Activated CD4-positive, CD25-positive, alpha-beta regulatory T cell treated with anti-CD3 and anti-CD28 coated beads, Interleukin-2, amount 50 U/mL, for 72 hours (primary cell): ENCODE measurements at regions not wholly inside any gene's neighbourhood (a gene's known extent, or its start where the extent isn't known, plus 50 kb on each side); places are given as distances from the start of the nearest gene placed in this dataset.

ENCODE experiments used
- DNase-seq: peaks from one replicate; pipeline ENCODE4 v3.0.0; 2021

DNA sequence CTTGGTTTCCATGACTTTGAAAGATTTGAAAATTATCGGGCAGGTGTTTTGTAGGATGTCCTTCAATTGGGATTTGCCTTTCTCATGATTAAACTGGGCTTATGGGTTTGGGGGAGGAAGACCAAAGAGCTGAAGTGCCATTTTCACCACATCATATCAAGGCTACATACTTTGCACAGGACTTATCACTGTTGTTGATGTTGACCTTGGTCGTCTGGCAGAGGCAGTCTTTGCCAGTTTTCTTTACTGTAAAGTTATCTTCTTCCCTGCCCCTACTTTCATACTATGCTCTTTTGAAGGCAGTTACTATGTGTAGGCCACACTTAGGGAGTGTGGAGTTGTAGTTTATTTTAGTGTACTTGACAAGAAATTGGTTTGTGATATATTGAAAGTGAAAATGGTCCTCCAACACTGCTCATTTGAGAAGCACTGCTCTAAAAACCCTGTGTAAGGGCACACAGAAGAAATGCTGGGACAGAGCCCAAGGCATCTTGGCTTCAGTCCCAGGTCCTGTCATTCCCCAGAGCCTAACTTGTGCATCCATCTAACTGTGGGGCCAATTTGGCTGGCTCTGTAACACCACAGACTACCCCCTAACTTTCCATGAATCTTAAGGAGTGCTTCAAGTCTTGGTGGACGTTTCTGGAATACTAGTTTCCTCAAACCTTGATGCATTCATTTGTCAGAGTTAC, 384.9 kb downstream of the KCNRG start:
- no peak for DNase-seq

DNA sequence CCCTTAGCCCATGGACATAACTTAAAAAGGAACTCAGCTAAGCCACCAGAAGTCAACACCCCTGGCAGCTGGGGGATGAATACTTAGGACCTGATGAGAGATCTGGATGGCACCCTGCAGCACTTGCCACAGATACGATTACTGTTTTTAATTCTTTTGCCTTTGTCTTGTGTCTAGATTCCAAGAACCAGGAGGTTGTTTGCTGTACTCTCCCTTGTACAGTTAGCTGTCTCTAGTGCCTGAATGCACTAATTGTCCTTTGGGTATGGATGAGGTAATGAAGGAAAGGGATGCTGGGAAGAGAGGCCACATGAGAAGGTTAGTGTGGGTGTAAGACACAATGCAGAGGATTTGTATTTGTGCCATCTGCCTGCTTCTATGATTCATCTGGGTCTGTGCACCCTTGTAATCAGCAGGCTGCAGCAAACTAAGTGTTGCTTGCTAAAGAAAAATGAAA, 385.8 kb downstream of the KCNRG start:
- no peak for DNase-seq

DNA sequence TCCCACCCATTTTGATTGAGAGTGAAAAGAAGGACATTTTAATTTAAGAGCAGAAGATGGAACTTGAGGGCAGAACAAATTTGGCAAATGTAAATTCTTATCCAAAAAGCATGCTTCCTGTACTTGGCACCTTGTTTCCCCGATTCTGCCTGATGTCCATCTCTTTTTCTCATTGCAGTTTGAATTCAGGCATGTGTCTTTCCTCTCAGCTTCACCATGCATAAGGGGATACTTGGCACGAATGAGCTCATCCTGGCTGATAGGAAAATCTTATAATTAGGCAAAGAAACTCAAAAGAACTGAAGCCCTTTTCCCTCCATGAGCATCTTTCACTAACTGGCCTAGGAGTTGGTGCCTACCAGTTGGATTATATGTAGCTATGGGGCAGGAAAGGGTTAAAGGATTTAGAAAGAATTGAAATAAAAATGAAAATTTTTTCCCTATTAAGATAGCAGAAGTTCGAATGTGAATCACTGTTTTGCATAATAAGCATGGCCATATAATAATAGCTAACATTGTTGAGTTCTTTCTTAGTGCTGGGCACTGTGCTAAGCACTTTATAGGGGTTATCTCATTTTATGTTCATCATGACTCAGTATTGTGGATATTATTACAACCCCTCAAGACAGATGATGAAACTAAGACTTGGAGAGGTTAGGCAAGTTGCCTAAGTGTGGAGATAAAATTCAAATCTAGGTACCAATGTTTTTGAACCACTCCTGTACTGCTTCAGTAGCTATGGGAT, 386.6 kb downstream of the KCNRG start:
- no peak for DNase-seq

DNA sequence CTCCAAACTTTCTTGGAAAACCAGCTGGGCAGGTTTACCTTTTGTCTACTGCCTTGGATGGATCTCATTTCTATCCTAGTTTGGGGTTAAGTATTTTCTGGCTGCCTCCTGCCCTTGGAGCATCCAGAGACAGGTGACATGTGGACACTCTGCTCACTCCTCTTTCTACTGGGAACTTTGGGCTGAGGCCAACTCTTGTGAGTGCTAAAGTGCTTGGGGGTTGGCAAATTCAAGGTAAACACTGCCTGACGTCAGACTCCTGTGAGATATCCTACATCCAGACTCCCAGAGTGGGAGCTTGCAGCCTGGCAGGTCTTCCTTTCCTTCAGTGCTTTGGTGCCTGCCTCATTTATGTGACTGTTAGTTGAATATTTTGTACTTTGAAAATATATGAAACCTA, 388.1 kb downstream of the KCNRG start:
- no peak for DNase-seq

DNA sequence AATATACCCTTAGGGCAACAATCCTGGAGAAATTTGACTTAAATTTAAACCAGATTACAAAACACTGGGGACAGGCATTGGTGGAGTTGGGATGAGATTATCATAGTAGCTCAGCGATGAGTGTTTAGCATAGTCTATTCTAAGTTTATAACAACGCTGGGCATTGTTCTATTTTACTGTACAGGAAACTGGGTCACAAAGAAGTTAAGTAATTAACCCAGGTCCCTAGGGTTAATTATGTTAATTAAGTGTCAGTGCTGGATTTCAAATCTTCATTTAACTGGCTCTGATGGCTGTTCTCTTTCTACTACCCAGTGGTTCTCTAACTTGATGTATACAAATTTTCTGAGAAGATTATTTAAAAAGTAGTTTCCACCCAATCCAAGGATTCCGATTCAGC, 388.9 kb downstream of the KCNRG start:
- DNase-seq: no peak

DNA sequence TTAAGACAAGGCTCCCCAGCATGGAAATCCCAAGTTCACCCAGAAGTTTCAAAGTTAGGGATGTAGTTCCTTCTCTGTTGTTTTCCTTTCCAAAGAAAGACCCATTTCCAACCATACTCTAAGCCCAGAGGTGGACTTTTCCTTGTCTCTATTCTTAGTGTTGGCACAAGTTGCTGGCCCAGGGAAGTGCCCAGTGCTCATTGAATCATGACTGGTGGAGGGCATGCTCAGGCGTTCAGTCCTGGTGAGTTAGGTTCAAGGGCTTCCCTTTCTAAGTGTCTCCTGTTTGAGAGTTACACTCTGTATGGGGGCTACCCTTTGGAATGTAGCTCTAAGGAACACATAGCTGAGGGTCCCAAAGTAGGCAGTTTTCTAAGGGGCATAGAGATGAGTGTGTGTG, 389.5 kb downstream of the KCNRG start:
- no peak for DNase-seq

DNA sequence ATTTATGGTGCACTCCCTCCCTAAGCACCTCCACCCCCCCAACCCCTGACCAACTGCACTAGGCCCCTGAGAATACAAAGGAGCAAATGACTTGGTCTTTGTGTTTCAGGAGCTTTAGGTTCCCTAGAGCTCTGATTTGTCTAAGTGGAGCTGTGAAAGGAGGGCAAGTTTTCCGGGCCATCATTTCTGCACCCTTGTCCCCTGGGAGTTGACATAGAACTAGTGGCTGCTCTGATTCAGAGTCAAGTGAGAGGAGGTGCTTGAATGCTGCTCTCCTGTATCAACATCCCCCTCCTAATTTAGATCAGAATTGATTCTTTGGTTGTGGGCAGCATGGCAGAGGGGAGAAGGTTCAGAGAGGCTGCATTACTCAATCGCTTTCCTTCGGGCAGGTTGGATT, 391.6 kb downstream of the KCNRG start:
- no peak for DNase-seq

DNA sequence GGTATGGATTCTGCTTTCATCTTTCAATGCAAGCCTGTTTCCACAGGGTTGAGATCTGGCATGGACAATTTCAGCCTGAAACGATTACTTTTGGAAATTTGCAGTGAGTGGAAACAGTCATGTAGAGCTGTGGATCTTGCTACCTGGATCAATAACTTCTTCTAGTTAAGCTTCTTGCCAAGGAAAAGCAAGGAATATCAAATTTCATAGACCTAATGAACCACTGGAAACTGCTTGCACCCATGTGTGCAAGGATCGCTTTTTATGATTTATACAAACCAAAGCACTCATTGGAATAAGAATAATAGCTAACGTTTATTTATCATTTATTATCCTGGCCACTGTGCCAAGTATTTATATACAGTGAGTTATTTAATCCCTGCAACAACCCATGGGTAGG, 392.8 kb downstream of the KCNRG start:
- DNase-seq: no peak

DNA sequence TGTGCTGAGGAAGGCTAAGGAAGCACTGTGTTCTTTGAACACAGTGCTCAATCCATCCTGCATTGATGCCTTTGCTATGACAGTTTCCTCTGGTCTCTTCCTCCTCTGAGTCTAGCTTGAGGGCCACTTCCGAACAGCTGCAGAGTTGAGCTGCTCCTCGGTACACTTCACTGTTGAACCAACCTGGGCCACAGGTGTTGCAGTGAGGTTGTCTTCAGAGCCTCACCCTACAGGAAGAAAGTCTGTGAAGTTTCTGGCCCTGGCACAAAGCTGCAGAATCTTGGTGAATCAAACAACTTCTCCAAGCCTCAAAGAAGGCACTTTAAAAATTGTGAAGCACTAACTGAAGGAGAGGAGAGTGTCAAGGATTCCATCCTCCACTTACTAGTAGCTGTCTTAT, 394.0 kb downstream of the KCNRG start:
- no peak for DNase-seq

DNA sequence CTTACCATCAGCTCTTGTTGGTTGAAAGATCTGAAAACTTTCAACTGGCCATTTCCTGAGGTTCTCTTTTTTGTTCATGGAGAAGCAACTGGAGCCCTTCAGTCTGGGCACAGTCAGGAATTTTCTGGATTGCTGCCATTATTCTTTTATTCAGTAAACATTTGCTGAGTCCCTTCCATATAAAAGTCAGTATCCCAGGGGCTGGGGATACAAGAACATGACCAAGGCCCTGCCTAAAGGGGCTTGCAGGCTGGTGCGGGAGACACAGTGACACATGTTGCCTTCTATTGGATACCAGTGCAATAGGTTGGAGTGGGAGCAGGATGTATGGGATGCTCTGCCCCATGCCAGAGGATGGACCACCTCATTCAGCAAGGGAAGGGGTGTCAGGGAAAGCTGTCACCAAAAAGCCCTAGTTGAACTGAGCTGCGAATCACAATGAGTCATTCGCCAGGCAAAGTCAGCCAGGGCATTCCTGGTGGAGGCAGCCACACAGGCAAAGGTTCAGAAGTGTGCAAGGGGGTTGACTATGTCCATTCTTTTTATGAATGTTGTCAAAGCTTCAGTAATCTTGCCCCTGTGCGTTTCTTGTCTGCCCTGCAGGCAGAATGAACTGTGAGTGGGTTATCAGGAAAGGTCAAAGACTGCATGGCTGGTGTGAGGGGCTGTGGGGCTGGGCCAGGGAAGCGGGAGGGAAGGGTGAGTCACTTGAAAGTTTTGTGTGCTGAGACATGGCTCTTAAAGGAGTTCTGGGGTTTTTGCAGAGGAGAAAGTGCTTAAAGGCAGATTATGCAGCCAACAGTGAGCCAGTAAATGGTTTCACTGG, 395.9 kb downstream of the KCNRG start:
- DNase-seq: no peak

DNA sequence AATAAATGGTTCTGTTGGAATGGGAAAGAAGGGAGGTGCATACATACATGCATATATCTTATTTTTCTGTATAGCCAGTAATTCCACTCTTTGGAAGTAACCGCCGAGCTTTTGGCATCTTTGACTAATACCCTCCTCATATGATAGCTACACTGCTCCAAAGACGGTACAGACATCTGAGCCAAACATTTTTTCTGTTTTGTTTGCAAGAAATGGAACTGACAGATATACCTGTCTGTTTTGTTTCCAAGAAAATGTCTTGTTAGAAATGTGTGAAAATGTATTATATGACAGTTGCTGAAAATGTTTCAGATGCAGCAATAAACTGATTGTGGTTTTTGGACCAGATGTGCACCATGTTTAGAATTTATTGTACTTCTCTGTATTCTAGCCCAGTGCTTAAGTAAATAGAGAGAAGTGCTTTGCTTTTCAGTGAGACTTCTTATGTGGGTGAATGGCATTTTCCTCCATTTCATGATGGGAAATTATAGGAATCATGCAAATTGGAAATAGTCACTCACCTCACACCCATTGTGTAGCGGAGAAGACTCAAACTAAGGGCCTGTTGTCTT, 396.9 kb downstream of the KCNRG start:
- no peak for DNase-seq

DNA sequence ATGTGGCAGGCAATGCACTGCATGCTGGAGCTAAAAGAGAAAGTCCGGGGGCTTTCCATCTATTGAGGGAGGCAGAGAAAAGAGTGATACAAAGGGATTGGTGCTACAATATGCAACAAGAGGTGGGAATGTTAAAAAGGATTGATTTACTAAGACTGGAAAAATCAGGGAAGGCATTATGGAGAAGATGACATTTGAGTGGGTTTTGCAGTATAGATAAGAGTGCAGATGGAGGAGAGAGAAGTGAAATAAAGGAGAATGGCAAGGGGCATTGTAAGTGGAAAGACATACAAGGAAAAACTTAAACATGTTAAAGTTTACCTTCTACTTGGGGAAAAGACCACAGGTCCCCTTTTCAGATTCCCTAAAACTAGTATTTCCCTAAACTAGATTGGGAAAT, 399.4 kb downstream of the KCNRG start:
- DNase-seq: no peak

DNA sequence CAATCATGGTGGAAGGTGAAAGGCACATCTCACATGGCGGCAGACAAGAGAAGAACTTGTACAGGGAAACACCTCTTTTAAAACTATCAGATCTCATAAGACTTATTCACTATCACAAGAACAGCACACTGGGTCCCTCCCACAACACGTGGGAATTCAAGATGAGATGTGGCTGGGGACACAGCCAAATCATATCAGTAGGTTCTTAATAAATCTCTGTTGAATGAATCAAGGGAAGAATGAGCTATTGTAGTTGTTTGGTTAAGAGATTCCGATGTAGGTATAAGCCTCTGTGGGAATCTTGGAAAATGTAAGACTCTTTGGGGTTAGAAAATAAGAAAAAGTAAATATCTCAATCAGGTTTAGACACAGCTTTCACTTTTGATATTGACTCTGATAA, 400.2 kb downstream of the KCNRG start:
- no peak for DNase-seq

DNA sequence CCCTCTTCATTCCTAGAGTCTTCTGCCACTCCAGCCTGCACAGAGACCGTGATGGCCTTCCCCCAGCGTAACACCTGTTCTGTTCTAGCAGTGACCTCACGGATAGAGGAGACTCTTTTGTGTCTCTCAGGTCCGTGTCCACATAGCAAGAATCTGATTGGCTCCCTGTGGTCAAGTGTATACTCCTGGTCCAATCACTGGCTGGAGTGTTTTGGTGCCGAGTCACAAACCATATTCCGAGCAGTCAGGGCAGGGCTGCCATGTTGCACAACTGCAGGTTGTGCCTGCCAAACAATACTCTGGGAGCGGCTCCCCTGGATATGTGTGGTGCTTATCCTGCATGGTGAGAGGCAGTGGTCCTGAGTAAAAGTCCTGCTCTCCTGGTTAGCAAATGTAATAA, 402.4 kb downstream of the KCNRG start:
- DNase-seq: no peak

DNA sequence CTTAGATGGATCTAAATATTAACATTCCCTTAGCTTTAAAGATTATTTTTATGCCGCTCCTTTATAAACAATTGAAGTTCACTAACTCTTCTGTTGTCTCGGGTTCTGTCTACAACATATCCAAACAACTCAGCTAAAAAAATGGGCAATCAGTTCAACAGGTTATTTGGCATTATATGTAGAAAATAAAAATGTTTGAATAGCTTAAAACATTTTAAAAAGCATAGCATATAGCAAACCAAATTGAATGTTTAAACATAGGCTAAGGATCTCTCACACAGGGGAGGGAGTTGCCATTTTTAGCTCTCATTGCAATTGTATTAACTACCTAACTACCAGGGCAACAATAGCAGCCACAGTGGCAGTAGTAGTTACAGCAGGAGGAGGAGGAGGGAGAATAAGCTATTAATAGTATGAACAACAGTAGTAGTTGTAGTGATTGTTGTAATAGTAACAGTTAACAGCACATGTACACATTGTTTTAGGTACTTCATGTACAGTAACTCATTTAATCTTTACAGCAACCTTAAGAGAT, 404.2 kb downstream of the KCNRG start:
- DNase-seq: no peak

DNA sequence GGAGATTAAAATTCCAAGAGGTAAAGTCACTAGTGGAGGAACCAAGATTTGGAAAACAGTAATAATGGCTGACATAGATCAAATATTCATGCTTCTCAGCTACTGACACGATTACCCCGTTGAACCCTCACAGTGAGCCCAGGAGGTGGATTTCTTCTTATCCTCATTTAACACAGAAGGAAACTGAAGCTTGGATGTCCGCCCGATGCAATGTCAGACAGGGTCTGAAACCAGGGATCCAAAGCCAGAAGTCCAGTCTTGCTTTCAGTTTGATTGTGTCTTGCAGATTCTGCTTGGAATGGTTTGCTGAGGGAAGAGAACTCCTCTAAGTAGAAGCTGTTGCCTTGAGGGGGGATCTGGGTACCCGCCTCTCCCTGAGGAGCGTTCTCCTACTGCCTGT, 404.7 kb downstream of the KCNRG start:
- no peak for DNase-seq

DNA sequence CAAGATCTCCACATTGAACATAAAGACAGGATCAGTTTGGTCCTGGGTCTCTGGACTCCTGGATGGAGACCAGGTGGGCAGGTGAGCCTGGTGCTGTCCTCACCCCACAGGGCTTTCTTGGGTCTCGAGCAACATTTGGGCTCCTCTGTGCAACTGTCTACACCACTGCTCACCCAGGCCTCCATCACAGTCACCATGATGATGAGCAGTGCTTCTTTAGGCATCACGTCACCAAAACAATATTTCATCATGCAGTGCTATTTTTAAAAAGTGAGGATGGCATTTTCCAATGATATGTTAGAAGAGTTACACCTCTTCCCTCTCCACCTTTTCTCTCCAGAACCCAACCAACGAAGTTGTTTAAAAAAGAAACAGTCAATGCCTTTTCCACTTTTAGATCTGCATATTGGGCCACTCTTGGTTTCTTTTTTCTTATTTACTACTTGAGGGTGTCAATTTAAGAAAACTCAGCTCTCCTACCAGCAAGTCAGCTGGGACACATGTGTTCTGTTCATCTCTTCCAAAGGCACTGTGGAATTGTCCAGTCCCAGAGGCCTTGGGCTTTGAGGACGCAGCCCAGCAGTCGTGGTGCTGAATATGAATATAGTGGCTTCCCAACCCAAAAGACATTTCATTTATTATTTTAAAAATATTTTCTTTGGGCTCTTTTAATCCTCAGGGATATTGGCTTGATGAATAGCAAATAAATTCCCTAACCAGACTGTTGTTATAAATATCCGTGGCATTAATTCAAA, 405.7 kb downstream of the KCNRG start:
- no peak for DNase-seq

DNA sequence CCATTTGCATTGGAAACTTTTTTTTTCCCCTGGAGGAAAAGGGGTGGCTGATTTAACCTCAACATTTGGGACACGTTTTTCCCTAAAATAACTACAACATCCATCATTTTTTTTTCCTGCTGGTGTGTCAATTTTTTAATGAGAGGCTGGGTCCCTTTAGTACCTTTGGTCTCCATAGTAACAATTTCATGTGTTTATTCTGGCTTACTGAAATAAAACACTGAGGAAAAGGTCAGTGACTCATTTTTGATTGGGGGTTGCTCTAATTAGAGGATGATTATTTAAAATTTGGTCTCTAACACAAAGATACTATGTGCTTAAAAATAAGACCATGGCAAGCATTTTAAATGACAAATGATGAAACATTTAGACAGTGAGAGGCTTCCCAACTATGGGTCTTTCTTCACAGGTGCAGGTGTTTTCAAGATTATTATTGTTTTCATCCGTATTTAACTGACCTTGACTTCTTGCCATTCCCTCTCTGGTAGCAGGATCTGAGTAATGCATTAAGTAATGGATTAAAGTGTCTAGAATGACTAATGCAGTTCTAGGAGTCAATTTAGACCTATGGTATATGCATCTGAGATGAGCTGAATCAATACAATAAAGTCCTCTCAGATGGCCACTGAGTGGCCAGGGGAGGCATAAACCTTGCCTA, 406.4 kb downstream of the KCNRG start:
- DNase-seq: no peak

DNA sequence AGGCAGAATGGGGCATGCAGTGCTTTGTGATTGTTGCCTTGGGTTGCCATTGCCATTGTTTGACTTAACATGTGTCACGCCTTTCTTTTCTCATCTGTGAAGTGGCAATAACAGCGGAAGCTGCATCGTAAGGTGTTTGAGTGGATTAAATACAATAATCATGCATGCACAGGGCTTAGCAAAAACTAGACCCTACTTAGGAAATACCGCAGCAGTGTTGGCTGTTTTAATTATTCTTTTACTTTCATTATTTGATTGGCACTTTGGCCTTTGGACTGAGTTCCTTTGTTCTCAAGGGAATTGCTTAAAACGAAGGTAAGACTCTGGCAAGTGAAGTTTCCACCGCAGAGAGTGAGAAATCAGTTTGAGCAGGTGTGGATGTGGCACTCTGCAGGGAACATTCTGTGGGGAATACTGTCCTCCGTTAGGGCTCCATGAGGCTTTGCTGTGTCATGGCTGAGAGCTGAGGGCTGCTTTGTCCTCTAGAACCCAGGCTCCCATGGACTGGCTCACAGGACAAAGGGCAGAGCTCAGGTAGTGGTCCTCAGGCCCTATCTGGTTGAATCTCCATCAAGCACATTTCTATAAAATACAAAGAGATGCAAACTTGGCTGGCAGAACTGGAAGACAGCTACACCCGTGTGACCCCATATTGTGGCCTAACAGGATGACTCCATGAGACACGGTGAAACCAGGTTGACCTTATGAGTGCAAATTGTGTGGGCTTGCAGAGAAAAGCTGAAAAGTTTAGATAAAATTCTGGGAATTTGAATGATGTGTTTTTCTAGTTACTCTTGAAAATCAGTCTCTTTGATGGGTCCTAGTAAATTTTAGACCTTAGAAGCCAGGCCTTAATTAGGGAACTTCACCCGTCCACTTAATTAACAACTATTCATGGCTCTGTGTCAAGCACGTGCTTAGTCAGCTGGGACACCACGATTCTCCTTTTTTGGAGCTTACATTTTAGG, 407.2 kb downstream of the KCNRG start:
- DNase-seq: no peak

DNA sequence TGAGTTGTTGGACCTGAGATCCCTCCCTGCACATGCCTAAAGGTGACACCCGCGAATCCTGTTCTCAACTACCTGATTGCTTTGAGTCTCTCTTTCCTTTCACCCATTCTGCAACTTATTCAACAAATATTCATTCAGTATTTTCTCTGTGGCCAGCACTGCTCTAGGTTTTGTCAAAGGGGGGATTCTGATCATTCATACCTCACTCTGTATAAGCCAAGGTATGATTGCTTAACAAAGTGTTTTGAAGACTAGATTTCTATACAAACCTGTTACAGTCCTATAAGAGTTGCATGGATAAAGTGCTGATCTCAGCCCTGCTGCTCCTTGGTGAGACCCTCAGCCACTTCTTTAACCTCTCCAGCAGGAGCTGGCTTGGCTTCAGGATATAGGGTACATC, 409.7 kb downstream of the KCNRG start:
- no peak for DNase-seq

DNA sequence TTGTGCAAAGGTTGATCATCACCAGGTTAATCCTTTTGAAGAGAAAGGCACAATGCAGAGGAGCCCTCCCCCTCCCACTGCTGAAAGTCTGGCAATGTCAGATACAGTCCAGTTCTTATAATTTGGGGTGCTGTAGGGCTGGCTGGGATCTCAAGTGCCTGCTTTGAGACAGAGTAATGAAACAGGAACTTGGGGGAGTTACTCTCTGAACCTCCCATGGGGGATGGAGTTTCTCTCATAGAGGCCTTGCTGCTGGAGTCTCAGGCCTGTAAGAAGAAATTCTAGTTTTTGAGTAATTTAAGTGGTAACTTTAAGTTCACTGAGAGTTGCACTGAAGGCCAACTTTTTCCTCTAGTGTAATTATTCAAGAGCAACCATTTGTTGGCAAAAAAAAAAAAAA, 410.5 kb downstream of the KCNRG start:
- no peak for DNase-seq
